HEK293 (cell line): ENCODE measurements at regions not wholly inside any gene's neighbourhood (a gene's known extent, or its start where the extent isn't known, plus 50 kb on each side); places are given as distances from the start of the nearest gene placed in this dataset.

Experiments used
- CTCF ChIA-PET: fragments of 350-600 bp; formaldehyde crosslinking; extraction: SDS; loops from one replicate; lab custom pipeline; 2021; ENCODE audit warnings: antibody characterized with exemption; lab: Yijun Ruan, JAX
- POLR2A ChIA-PET: fragments of 300-600 bp; formaldehyde crosslinking; extraction: SDS; loops from one replicate; lab custom pipeline; 2020; ENCODE audit warnings: antibody characterized with exemption, inconsistent platforms; lab: Yijun Ruan, JAX
- H3K27ac ChIP-seq: fragments of 200-500 bp; sonication (Bioruptor generic); 2 replicates; pipeline ENCODE4 v1.5.1; 2014; ENCODE audit warnings: low read depth, low read length, control low read depth, inconsistent platforms; ENCODE audit errors: extremely low read depth
- H3K36me3 ChIP-seq, 2 experiments: fragments of 200-500 bp in 1 of 2; sonication (Bioruptor generic) in 1 of 2; 1 replicate in 1 of 2; 2 replicates in 1 of 2; pipeline ENCODE4 v1.5.1; 2014 to 2017; ENCODE audit warnings: inconsistent platforms in 2 of 2, low read length in 2 of 2; ENCODE audit not compliant: control insufficient read depth in 2 of 2, insufficient read depth in 1 of 2
- H3K4me1 ChIP-seq: fragments of 200-500 bp; sonication (Bioruptor generic); 2 replicates; pipeline ENCODE4 v1.5.1; 2014; ENCODE audit warnings: mild to moderate bottlenecking, low read length, inconsistent platforms; ENCODE audit not compliant: control insufficient read depth, insufficient read depth
- H3K4me3 ChIP-seq: 2 replicates; pipeline ENCODE4 v1.5.1; 2011; ENCODE audit warnings: low read depth, mild to moderate bottlenecking, control low read depth, low read length, moderate library complexity
- H3K9me3 ChIP-seq: fragments of 200-500 bp; sonication (Bioruptor generic); 2 replicates; pipeline ENCODE4 v1.5.1; 2014; ENCODE audit warnings: low read depth, low read length, inconsistent platforms; ENCODE audit not compliant: control insufficient read depth, insufficient read depth
- GLI4 ChIP-seq: fragments of 450-650 bp; formaldehyde crosslinking; IDR thresholded peaks from 2 replicates; pipeline ENCODE4 v1.5.1; 2016; ENCODE audit warnings: missing biosample characterization, missing genetic modification characterization
- HOXD13 ChIP-seq: sonication (generic); formaldehyde crosslinking; IDR thresholded peaks from 2 replicates; pipeline ENCODE4 v1.8.0; 2022; ENCODE audit warnings: missing genetic modification reagents, borderline replicate concordance
- RBAK ChIP-seq: fragments of 450-650 bp; formaldehyde crosslinking; IDR thresholded peaks from 2 replicates; pipeline ENCODE4 v1.5.1; 2016; ENCODE audit warnings: missing biosample characterization, missing genetic modification characterization
- REPIN1 ChIP-seq: fragments of 450-650 bp; formaldehyde crosslinking; IDR thresholded peaks from 2 replicates; pipeline ENCODE4 v1.5.1; 2017; ENCODE audit warnings: missing biosample characterization, missing genetic modification characterization, low read depth
- REST ChIP-seq: fragments of 450-650 bp; formaldehyde crosslinking; IDR thresholded peaks from 2 replicates; pipeline ENCODE4 v1.5.1; 2016; ENCODE audit warnings: missing biosample characterization, missing genetic modification characterization
- SCRT2 ChIP-seq: fragments of 450-650 bp; formaldehyde crosslinking; IDR thresholded peaks from 2 replicates; pipeline ENCODE4 v1.5.1; 2016; ENCODE audit warnings: missing biosample characterization, missing genetic modification characterization
- WT1 ChIP-seq: fragments of 450-650 bp; formaldehyde crosslinking; IDR thresholded peaks from 2 replicates; pipeline ENCODE4 v1.5.1; 2016; ENCODE audit warnings: missing biosample characterization, missing genetic modification characterization
- ZFP37 ChIP-seq: fragments of 450-650 bp; formaldehyde crosslinking; IDR thresholded peaks from 2 replicates; pipeline ENCODE4 v1.5.1; 2016; ENCODE audit warnings: missing biosample characterization, missing genetic modification characterization
- ZNF114 ChIP-seq: fragments of 450-650 bp; formaldehyde crosslinking; IDR thresholded peaks from 2 replicates; pipeline ENCODE4 v1.5.0; 2017; ENCODE audit warnings: missing biosample characterization, missing genetic modification characterization
- ZNF121 ChIP-seq: fragments of 450-650 bp; formaldehyde crosslinking; IDR thresholded peaks from 2 replicates; pipeline ENCODE4 v1.5.1; 2016; ENCODE audit warnings: missing biosample characterization, missing genetic modification characterization
- ZNF16 ChIP-seq: fragments of 450-650 bp; formaldehyde crosslinking; IDR thresholded peaks from 2 replicates; pipeline ENCODE4 v1.5.1; 2016; ENCODE audit warnings: low read depth, missing biosample characterization, missing genetic modification characterization
- ZNF202 ChIP-seq: fragments of 450-650 bp; formaldehyde crosslinking; IDR thresholded peaks from 2 replicates; pipeline ENCODE4 v1.5.1; 2016; ENCODE audit warnings: missing biosample characterization, missing genetic modification characterization, borderline replicate concordance
- ZNF404 ChIP-seq: fragments of 450-650 bp; formaldehyde crosslinking; IDR thresholded peaks from 2 replicates; pipeline ENCODE4 v1.5.1; 2017; ENCODE audit warnings: missing biosample characterization, missing genetic modification characterization
- ZNF433 ChIP-seq: fragments of 450-650 bp; formaldehyde crosslinking; IDR thresholded peaks from 2 replicates; pipeline ENCODE4 v1.5.1; 2016; ENCODE audit warnings: missing biosample characterization, missing genetic modification characterization, low read depth
- ZNF473 ChIP-seq: fragments of 450-650 bp; formaldehyde crosslinking; IDR thresholded peaks from 2 replicates; pipeline ENCODE4 v1.5.1; 2017; ENCODE audit warnings: missing biosample characterization, missing genetic modification characterization
- ZNF521 ChIP-seq: fragments of 450-650 bp; formaldehyde crosslinking; IDR thresholded peaks from 2 replicates; pipeline ENCODE4 v1.5.1; 2017; ENCODE audit warnings: missing biosample characterization, mild to moderate bottlenecking, missing genetic modification characterization
- ZNF529 ChIP-seq: fragments of 450-650 bp; formaldehyde crosslinking; IDR thresholded peaks from 2 replicates; pipeline ENCODE4 v1.5.1; 2017; ENCODE audit warnings: missing genetic modification characterization, missing biosample characterization; ENCODE audit not compliant: insufficient replicate concordance
- ZNF776 ChIP-seq: fragments of 450-650 bp; formaldehyde crosslinking; IDR thresholded peaks from 2 replicates; pipeline ENCODE4 v1.5.0; 2017; ENCODE audit warnings: missing biosample characterization, missing genetic modification characterization, borderline replicate concordance
- ZNF792 ChIP-seq: fragments of 450-650 bp; formaldehyde crosslinking; IDR thresholded peaks from 2 replicates; pipeline ENCODE4 v1.5.1; 2016; ENCODE audit warnings: missing biosample characterization, missing genetic modification characterization
- ZSCAN30 ChIP-seq: fragments of 450-650 bp; IDR thresholded peaks from 2 replicates; pipeline ENCODE4 v1.5.1; 2018; ENCODE audit warnings: missing biosample characterization, mild to moderate bottlenecking, missing genetic modification characterization, moderate library complexity
- TF ChIP-seq, protein P1 (sequence below): fragments of 450-650 bp; formaldehyde crosslinking; IDR thresholded peaks from 2 replicates; pipeline ENCODE4 v1.5.1; 2016; ENCODE audit warnings: missing biosample characterization, missing genetic modification characterization
- TF ChIP-seq, protein P2 (sequence below): fragments of 450-650 bp; formaldehyde crosslinking; IDR thresholded peaks from 2 replicates; pipeline ENCODE4 v1.5.1; 2016; ENCODE audit warnings: missing biosample characterization, missing genetic modification characterization

DNA sequence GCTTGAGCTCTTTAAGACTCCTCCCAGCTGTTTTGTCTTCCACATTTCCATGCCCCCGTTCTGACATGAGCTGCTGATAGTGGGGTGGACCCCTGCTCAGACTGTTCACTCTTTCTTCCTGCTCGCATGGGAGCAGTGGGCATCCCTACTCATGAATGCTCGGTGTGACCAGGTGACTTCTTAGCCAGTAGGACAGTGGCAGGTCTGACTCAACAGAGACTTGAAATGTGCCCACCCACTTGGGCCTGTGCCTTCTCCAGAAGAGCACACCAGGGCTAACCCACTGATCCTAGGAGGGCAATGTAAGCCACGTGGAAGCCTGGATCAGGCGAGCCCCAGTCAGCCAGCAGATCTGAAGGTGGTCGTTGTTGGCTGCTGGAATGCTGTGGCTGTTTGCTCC, 582.0 kb downstream of the QKI start (continued):
- no peak for TF ChIP-seq REST (tag by site-specific recombination)
- no peak for TF ChIP-seq ZSCAN30 (tag by site-specific recombination)
- no peak for TF ChIP-seq RBAK (tag by site-specific recombination)
- TF ChIP-seq, all 188 proteins: peak for 0

- Histone ChIP-seq H3K9me3 (no peaks in the 10 kb centered on the region), H3K4me3 (no peak overlapping the region), H3K4me1 (no peaks in the 10 kb centered on the region), H3K27ac (no peak overlapping the region), H3K36me3 (no peaks in the 10 kb centered on the region)
- TF ChIP-seq ZNF776 (tag by site-specific recombination) (no peak), ZNF433 (tag by site-specific recombination) (no peak), GLI4 (no peak)
- ChIA-PET CTCF (no interaction called here), POLR2A (no interaction called here)
These were observed 580.0 kb downstream of the QKI start for GRCh38 chr6:163994566-163994965.

GRCh38 chr6:163992701-163993100, 578.2 kb downstream of the QKI start:
- POLR2A ChIA-PET: no interaction called here
- no peak overlapping the region for H3K4me3 ChIP-seq
- TF ChIP-seq, protein P1, sequence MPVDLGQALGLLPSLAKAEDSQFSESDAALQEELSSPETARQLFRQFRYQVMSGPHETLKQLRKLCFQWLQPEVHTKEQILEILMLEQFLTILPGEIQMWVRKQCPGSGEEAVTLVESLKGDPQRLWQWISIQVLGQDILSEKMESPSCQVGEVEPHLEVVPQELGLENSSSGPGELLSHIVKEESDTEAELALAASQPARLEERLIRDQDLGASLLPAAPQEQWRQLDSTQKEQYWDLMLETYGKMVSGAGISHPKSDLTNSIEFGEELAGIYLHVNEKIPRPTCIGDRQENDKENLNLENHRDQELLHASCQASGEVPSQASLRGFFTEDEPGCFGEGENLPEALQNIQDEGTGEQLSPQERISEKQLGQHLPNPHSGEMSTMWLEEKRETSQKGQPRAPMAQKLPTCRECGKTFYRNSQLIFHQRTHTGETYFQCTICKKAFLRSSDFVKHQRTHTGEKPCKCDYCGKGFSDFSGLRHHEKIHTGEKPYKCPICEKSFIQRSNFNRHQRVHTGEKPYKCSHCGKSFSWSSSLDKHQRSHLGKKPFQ: no peak
- TF ChIP-seq ZNF521 (tag by site-specific recombination) (no peak), ZNF202 (no peak), SCRT2 (tag by site-specific recombination) (no peak), ZNF473 (no peak), ZNF404 (tag by site-specific recombination) (no peak), ZNF433 (tag by site-specific recombination) (no peak), REPIN1 (tag by site-specific recombination) (no peak), ZNF16 (tag by site-specific recombination) (no peak), HOXD13 (CRISPR knock-in tag) (no peak), ZNF792 (tag by site-specific recombination) (no peak), ZNF529 (tag by site-specific recombination) (no peak), ZNF114 (tag by site-specific recombination) (no peak), WT1 (no peak), ZFP37 (tag by site-specific recombination) (no peak), ZNF121 (tag by site-specific recombination) (no peak)
- TF ChIP-seq, protein P2, sequence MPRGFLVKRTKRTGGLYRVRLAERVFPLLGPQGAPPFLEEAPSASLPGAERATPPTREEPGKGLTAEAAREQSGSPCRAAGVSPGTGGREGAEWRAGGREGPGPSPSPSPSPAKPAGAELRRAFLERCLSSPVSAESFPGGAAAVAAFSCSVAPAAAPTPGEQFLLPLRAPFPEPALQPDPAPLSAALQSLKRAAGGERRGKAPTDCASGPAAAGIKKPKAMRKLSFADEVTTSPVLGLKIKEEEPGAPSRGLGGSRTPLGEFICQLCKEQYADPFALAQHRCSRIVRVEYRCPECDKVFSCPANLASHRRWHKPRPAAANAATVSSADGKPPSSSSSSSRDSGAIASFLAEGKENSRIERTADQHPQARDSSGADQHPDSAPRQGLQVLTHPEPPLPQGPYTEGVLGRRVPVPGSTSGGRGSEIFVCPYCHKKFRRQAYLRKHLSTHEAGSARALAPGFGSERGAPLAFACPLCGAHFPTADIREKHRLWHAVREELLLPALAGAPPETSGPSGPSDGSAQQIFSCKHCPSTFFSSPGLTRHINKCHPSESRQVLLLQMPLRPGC (tag by site-specific recombination): no peak
- TF ChIP-seq, all 188 proteins: peak for 0
- H3K4me1 ChIP-seq: no peaks in the 10 kb centered on the region
- no peaks in the 10 kb centered on the region for H3K36me3 ChIP-seq
- CTCF ChIA-PET: interaction anchor here (0.6 kb wide), 1 partner anchor 21 kb away, joined by 3 read pairs; no protein-coding TSS in a partner anchor
- H3K9me3 ChIP-seq: no peaks in the 10 kb centered on the region
- no peak overlapping the region for H3K27ac ChIP-seq
